Cardiac fibroblast (primary cell): ENCODE measurements at regions not wholly inside any gene's neighbourhood (a gene's known extent, or its start where the extent isn't known, plus 50 kb on each side); places are given as distances from the start of the nearest gene placed in this dataset.
"Not testable (repeated sequence)": the region's sequence is repeated elsewhere in the genome, so short reads cannot be mapped to it uniquely, and the experiment has no call there.

Experiments
- DNase-seq, 2 donors: peaks; one replicate each; pipeline versions ENCODE4 v3.0.0 to v3.0.0-alpha.2; 2010; ENCODE audit warnings: low read depth in 2 of 2
- H3K4me3 ChIP-seq, 2 donors: replicated peaks in 1 of 2; 1 replicate in 1 of 2; 2 replicates in 1 of 2; pipeline ENCODE4 v1.5.1; 2011; ENCODE audit warnings: low read depth in 2 of 2, low read length in 2 of 2, mild to moderate bottlenecking in 2 of 2, moderate library complexity in 1 of 2

DNA sequence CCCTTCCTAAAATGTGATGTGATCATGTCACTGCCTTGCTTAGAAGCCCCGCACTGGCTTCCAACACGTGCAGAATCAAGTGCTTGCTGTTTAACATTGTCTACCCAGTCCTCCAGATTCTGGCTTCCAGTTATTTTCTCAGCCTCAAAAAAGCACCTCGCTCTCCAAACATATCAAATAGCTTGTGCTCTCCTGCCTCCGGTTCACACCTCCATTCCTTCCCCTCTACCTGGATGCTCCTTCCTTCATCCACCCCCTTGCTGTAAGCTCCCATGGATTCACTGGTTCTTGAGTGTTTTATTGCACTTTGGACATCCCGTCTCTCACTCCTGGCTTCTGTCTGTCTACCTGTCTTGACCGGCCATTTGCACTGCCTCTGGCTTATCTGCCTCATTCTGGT is 5275.0 kb upstream of the TPTE start:
- not testable (repeated sequence) for DNase-seq

DNA sequence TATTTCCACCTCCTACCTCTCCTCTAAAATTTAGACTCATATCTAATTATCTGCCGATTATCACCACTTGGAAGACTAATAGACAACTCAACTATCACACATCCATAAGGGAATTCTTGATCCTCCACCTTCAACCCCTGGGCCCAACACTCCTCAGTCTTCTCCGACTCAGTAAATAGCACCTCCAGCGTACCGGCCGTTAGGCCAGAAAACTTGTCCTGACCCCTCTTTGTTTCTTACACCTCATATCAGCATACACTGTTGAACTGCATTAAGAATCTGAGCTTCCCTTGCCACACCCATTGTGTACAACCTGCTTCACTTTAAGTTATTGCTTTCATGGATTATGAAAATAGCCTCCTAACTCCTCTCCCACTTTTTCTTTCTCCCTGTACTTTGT is 5274.0 kb upstream of the TPTE start:
- not testable (repeated sequence) for DNase-seq, H3K4me3 ChIP-seq

More for the DNA sequence above, 5275.0 kb upstream of the TPTE start:
- not testable (repeated sequence) for H3K4me3 ChIP-seq

DNA sequence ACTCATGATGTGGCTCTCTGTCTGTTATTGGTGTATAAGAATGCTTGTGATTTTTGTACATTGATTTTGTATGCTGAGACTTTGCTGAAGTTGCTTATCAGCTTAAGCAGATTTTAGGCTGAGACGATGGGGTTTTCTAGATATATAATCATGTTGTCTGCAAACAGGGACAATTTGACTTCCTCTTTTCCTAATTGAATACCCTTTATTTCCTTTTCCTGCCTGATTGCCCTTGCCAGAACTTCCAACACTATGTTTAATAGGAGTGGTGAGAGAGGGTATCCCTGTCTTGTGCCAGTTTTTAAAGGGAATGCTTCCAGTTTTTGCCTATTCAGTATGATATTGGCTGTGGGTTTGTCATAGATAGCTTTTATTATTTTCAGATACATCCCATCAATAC is 5271.3 kb upstream of the TPTE start:
- H3K4me3 ChIP-seq, DNase-seq: not testable (repeated sequence)

DNA sequence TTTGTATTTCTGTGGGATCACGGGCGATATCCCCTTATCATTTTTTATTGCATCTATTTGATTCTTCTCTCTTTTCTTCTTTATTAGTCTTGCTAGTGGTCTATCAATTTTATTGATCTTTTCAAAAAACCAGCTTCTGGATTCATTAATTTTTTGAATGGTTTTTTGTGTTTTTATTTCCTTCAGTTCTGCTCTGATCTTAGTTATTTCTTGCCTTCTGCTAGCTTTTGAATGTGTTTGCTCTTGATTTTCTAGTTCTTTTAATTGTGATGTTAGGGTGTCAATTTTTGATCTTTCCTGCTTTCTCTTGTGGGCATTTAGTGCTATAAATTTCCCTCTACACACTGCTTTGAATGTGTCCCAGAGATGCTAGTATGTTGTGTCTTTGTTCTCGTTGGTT is 5270.2 kb upstream of the TPTE start:
- H3K4me3 ChIP-seq, DNase-seq: not testable (repeated sequence)

DNA sequence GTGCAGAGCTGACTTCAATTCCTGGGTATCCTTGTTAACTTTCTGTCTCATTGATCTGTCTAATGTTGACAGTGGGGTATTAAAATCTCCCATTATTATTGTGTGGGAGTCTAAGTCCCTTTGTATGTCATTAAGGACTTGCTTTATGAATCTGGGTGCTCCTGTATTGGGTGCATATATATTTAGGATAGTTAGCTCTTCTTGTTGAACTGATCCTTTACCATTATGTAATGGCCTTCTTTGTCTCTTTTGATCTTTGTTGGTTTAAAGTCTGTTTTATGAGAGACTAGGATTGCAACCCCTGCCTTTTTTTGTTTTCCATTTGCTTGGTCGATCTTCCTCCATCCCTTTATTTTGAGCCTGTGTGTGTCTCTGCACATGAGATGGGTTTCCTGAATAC is 5269.5 kb upstream of the TPTE start:
- DNase-seq: not testable (repeated sequence)

More for the DNA sequence above, 5269.5 kb upstream of the TPTE start:
- not testable (repeated sequence) for H3K4me3 ChIP-seq
